Glutamatergic neuron (in vitro differentiated cells): ENCODE measurements at regions not wholly inside any gene's neighbourhood (a gene's known extent, or its start where the extent isn't known, plus 50 kb on each side); places are given as distances from the start of the nearest gene placed in this dataset.

ENCODE experiments used
- DNase-seq: peaks from one replicate; pipeline ENCODE4 v3.0.0; 2022
- H3K27ac Mint-ChIP-seq: one replicate; pipeline ENCODE4 v1.8.0; 2020; ENCODE audit warnings: mild to moderate bottlenecking, mixed read lengths, inconsistent platforms; ENCODE audit not compliant: unreplicated experiment
- H3K27me3 Mint-ChIP-seq: one replicate; pipeline ENCODE4 v1.8.0; 2020; ENCODE audit warnings: mild to moderate bottlenecking, moderate library complexity, mixed read lengths, inconsistent platforms; ENCODE audit not compliant: unreplicated experiment
- H3K36me3 Mint-ChIP-seq: one replicate; pipeline ENCODE4 v1.8.0; 2020; ENCODE audit warnings: mild to moderate bottlenecking, mixed read lengths, inconsistent platforms; ENCODE audit not compliant: unreplicated experiment
- H3K4me1 Mint-ChIP-seq: one replicate; pipeline ENCODE4 v1.8.0; 2020; ENCODE audit warnings: mild to moderate bottlenecking, low read depth, mixed read lengths, inconsistent platforms; ENCODE audit not compliant: unreplicated experiment
- H3K4me3 Mint-ChIP-seq: one replicate; pipeline ENCODE4 v1.8.0; 2020; ENCODE audit warnings: mild to moderate bottlenecking, mixed read lengths, inconsistent platforms; ENCODE audit not compliant: unreplicated experiment
- H3K9me3 Mint-ChIP-seq: one replicate; pipeline ENCODE4 v1.8.0; 2020; ENCODE audit warnings: mild to moderate bottlenecking, moderate library complexity, mixed read lengths, inconsistent platforms; ENCODE audit not compliant: unreplicated experiment
- CTCF ChIP-seq: fragments of 200-600 bp; sonication (generic); IDR thresholded peaks from one replicate; pipeline ENCODE4 v1.5.0; 2021; ENCODE audit not compliant: partially characterized antibody, unreplicated experiment

- H3K4me3 Mint-ChIP-seq = no peak overlapping the region
- H3K4me1 Mint-ChIP-seq = no peaks in the 10 kb centered on the region
- H3K36me3 Mint-ChIP-seq = no peaks in the 10 kb centered on the region
- no peak for TF ChIP-seq CTCF
- H3K27me3 Mint-ChIP-seq = no peaks in the 10 kb centered on the region
- DNase-seq = no peak
- peaks cover 1% of the 10 kb centered on the region for H3K9me3 Mint-ChIP-seq
- H3K27ac Mint-ChIP-seq = no peak overlapping the region
These were observed 1751.2 kb downstream of the SI start for GRCh38 chr3:163327086-163327485.

- Mint-ChIP-seq H3K36me3 (no peaks in the 10 kb centered on the region), H3K4me1 (no peaks in the 10 kb centered on the region), H3K9me3 (no peaks in the 10 kb centered on the region), H3K27me3 (peaks cover 5% of the 10 kb centered on the region), H3K4me3 (no peak overlapping the region), H3K27ac (no peak overlapping the region)
- no peak for TF ChIP-seq CTCF
- no peak for DNase-seq
These were observed 1762.5 kb downstream of the SI start for GRCh38 chr3:163315786-163316185.

GRCh38 chr3:163306405-163306804, 1771.9 kb downstream of the SI start:
- Mint-ChIP-seq H3K27me3 (no peaks in the 10 kb centered on the region), H3K4me1 (no peaks in the 10 kb centered on the region), H3K36me3 (no peaks in the 10 kb centered on the region), H3K27ac (no peak overlapping the region), H3K9me3 (no peaks in the 10 kb centered on the region), H3K4me3 (no peak overlapping the region)
- TF ChIP-seq CTCF = no peak
- DNase-seq = no peak

- H3K36me3 Mint-ChIP-seq = no peaks in the 10 kb centered on the region
- no peaks in the 10 kb centered on the region for H3K4me1 Mint-ChIP-seq
- no peak overlapping the region for H3K27ac Mint-ChIP-seq
- H3K9me3 Mint-ChIP-seq = no peaks in the 10 kb centered on the region
- no peak overlapping the region for H3K4me3 Mint-ChIP-seq
- peaks cover 2% of the 10 kb centered on the region for H3K27me3 Mint-ChIP-seq
- no peak for DNase-seq
- TF ChIP-seq CTCF = no peak
These were observed 1777.1 kb downstream of the OTOL1 start for GRCh38 chr3:163273694-163274093.

- Mint-ChIP-seq H3K4me1 (no peaks in the 10 kb centered on the region), H3K4me3 (no peak overlapping the region), H3K36me3 (no peaks in the 10 kb centered on the region), H3K27me3 (peaks cover 2% of the 10 kb centered on the region), H3K27ac (no peak overlapping the region), H3K9me3 (no peaks in the 10 kb centered on the region)
- DNase-seq = no peak
- no peak for TF ChIP-seq CTCF
These were observed 1770.1 kb downstream of the OTOL1 start for GRCh38 chr3:163266731-163267130.
